Osteocyte (in vitro differentiated cells): ENCODE measurements at regions not wholly inside any gene's neighbourhood (a gene's known extent, or its start where the extent isn't known, plus 50 kb on each side); places are given as distances from the start of the nearest gene placed in this dataset.

Experiments
- DNase-seq: peaks from one replicate; pipeline ENCODE4 v3.0.0; 2021; ENCODE audit warnings: mixed read lengths; ENCODE audit not compliant: unreplicated experiment; ENCODE audit errors: extremely low spot score
- H3K27ac Mint-ChIP-seq: one replicate; pipeline ENCODE4 v1.8.0; 2021; ENCODE audit warnings: mild to moderate bottlenecking, mixed read lengths; ENCODE audit not compliant: unreplicated experiment
- H3K27me3 Mint-ChIP-seq: one replicate; pipeline ENCODE4 v1.8.0; 2021; ENCODE audit warnings: mixed read lengths; ENCODE audit not compliant: unreplicated experiment
- H3K36me3 Mint-ChIP-seq: one replicate; pipeline ENCODE4 v1.8.0; 2021; ENCODE audit warnings: mixed read lengths; ENCODE audit not compliant: unreplicated experiment
- H3K4me1 Mint-ChIP-seq: one replicate; pipeline ENCODE4 v1.8.0; 2021; ENCODE audit warnings: mixed read lengths; ENCODE audit not compliant: unreplicated experiment
- H3K4me3 Mint-ChIP-seq: one replicate; pipeline ENCODE4 v1.8.0; 2021; ENCODE audit warnings: mild to moderate bottlenecking, moderate library complexity, mixed read lengths; ENCODE audit not compliant: unreplicated experiment
- H3K9me3 Mint-ChIP-seq: one replicate; pipeline ENCODE4 v1.8.0; 2021; ENCODE audit warnings: mixed read lengths; ENCODE audit not compliant: unreplicated experiment
- TF ChIP-seq, protein P1 (sequence below): fragments of 200-600 bp; sonication (generic); IDR thresholded peaks from 2 replicates; pipeline ENCODE4 v1.5.0; 2021; ENCODE audit warnings: antibody characterized with exemption, mild to moderate bottlenecking, moderate library complexity

DNA sequence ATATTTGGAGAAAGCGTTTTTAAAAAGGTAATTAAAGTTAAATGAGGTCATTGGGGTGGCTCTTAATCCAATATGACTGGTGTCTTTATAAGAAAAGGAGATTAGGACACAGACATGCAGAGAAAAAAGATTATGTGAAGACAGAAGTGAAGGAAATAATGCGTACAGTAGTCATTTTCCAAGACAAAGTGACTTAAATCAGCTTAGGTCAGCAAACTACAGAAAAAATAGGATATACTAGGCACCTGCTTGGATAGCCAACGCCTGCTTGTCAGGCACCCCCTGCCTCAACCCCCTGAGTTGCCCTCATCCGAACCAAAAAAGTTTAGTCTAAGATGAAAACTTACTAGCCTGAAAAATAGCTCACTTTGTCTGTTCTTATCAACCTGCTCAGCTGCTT lies 58.2 kb upstream of the SPAG17 start:
- Mint-ChIP-seq H3K4me1 (peaks cover 4% of the 10 kb centered on the region), H3K36me3 (no peaks in the 10 kb centered on the region), H3K9me3 (peaks cover 2% of the 10 kb centered on the region), H3K27ac (no peak overlapping the region), H3K4me3 (no peak overlapping the region), H3K27me3 (no peaks in the 10 kb centered on the region)
- DNase-seq: no peak
- TF ChIP-seq, protein P1, sequence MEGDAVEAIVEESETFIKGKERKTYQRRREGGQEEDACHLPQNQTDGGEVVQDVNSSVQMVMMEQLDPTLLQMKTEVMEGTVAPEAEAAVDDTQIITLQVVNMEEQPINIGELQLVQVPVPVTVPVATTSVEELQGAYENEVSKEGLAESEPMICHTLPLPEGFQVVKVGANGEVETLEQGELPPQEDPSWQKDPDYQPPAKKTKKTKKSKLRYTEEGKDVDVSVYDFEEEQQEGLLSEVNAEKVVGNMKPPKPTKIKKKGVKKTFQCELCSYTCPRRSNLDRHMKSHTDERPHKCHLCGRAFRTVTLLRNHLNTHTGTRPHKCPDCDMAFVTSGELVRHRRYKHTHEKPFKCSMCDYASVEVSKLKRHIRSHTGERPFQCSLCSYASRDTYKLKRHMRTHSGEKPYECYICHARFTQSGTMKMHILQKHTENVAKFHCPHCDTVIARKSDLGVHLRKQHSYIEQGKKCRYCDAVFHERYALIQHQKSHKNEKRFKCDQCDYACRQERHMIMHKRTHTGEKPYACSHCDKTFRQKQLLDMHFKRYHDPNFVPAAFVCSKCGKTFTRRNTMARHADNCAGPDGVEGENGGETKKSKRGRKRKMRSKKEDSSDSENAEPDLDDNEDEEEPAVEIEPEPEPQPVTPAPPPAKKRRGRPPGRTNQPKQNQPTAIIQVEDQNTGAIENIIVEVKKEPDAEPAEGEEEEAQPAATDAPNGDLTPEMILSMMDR: no peak
